Esophagus muscularis mucosa (tissue), 4 donors: ENCODE measurements at regions not wholly inside any gene's neighbourhood (a gene's known extent, or its start where the extent isn't known, plus 50 kb on each side); places are given as distances from the start of the nearest gene placed in this dataset.
"Not testable (repeated sequence)": the region's sequence is repeated elsewhere in the genome, so short reads cannot be mapped to it uniquely, and the experiment has no call there.

Source experiments
- DNase-seq: peaks from one replicate; pipeline ENCODE4 v3.0.0-alpha.2; 2017; ENCODE audit errors: extremely low spot score
- H3K27ac ChIP-seq, 4 donors: fragments of 200-600 bp; sonication (generic); replicated peaks in 1 of 4; 1 replicate in 3 of 4; 2 replicates in 1 of 4; pipeline ENCODE4 v1.5.1; 2016 to 2019; ENCODE audit warnings: mild to moderate bottlenecking in 1 of 4
- H3K27me3 ChIP-seq, 4 donors: fragments of 200-600 bp; sonication (generic); one replicate each; pipeline versions ENCODE4 v1.5.1 to v1.6.0; 2016 to 2019
- H3K36me3 ChIP-seq, 4 donors: fragments of 200-600 bp; sonication (generic); one replicate each; pipeline ENCODE4 v1.5.1; 2016 to 2019
- H3K4me1 ChIP-seq, 4 donors: fragments of 200-600 bp; sonication (generic); one replicate each; pipeline ENCODE4 v1.5.1; 2016 to 2019
- H3K4me3 ChIP-seq, 4 donors: fragments of 200-600 bp; sonication (generic); 1 replicate in 2 of 4; 2 replicates in 2 of 4; pipeline ENCODE4 v1.5.1; 2016 to 2019; ENCODE audit warnings: mild to moderate bottlenecking in 4 of 4, moderate library complexity in 1 of 4
- H3K9me3 ChIP-seq, 4 donors: fragments of 200-600 bp; sonication (generic); 1 replicate in 3 of 4; 2 replicates in 1 of 4; pipeline ENCODE4 v1.5.1; 2016 to 2019
- CTCF ChIP-seq, 3 experiments: fragments of 200-600 bp in 2 of 3; fragments of 450-650 bp in 1 of 3; sonication (generic) in 2 of 3; IDR thresholded peaks; one replicate each; pipeline ENCODE4 v1.5.1; 2017 to 2019; ENCODE audit warnings: antibody characterized with exemption in 3 of 3, mild to moderate bottlenecking in 2 of 3, moderate library complexity in 1 of 3
- EP300 ChIP-seq: sonication (generic); formaldehyde crosslinking; IDR thresholded peaks from one replicate; pipeline ENCODE4 v1.6.1; 2017; ENCODE audit warnings: antibody characterized with exemption
- POLR2A ChIP-seq: fragments of 450-650 bp; IDR thresholded peaks from one replicate; pipeline ENCODE4 v1.6.1; 2017; ENCODE audit warnings: antibody characterized with exemption, moderate library complexity, mild to moderate bottlenecking, low read depth
- POLR2AphosphoS5 ChIP-seq, 2 donors: sonication (generic); formaldehyde crosslinking; IDR thresholded peaks; one replicate each; pipeline ENCODE4 v1.6.1; 2017; ENCODE audit warnings: antibody characterized with exemption in 2 of 2
- WGBS: methylation state at CpG from one replicate; pipeline ENCODE4 v1.1.5; 2018; 5-methylcytosine and 5-hydroxymethylcytosine counted together
- intact Hi-C: fragments of 100-400 bp; cut with DNase I; formaldehyde crosslinking; loops from one replicate; pipeline ENCODE4 v1.15.1; 2023

- 80% methylated on average over 2 of the region's 2 CpGs for WGBS
- Histone ChIP-seq H3K27me3 (no peaks in the 10 kb centered on the region), H3K4me1 (no peaks in the 10 kb centered on the region), H3K4me3 (no peak overlapping the region), H3K27ac (no peak overlapping the region), H3K9me3 (no peaks in the 10 kb centered on the region), H3K36me3 (no peaks in the 10 kb centered on the region)
- TF ChIP-seq EP300 (no peak), POLR2A (no peak), POLR2AphosphoS5 (IDR thresholded peaks at IDR 0.05) (no peak), CTCF (IDR thresholded peaks at IDR 0.05) (no peak)
- intact Hi-C loops: no loop called here
- DNase-seq: no peak
Observed at GRCh38 chr14:82811246-82811645, 1277.6 kb upstream of the SEL1L start.

- 89% methylated on average over 12 of the region's 28 CpGs for WGBS
- intact Hi-C loops, DNase-seq, H3K27ac ChIP-seq, H3K4me1 ChIP-seq, H3K27me3 ChIP-seq, H3K4me3 ChIP-seq, H3K36me3 ChIP-seq, H3K9me3 ChIP-seq: not testable (repeated sequence)
Observed at GRCh38 chr14:82814339-82814738, 1280.7 kb upstream of the SEL1L start.

GRCh38 chr14:82830596-82830995, 1296.9 kb upstream of the SEL1L start:
- TF ChIP-seq CTCF (IDR thresholded peaks at IDR 0.05): no peak
- TF ChIP-seq EP300: no peak
- TF ChIP-seq POLR2AphosphoS5 (IDR thresholded peaks at IDR 0.05): no peak
- TF ChIP-seq POLR2A: no peak
- Histone ChIP-seq H3K27me3 (no peaks in the 10 kb centered on the region), H3K4me1 (no peaks in the 10 kb centered on the region), H3K9me3 (no peaks in the 10 kb centered on the region), H3K36me3 (no peaks in the 10 kb centered on the region), H3K27ac (no peak overlapping the region), H3K4me3 (no peak overlapping the region)
- intact Hi-C loops: no loop called here
- 89% methylated on average over 4 of the region's 4 CpGs for WGBS
- no peak for DNase-seq

- Histone ChIP-seq H3K9me3 (no peaks in the 10 kb centered on the region), H3K4me3 (no peak overlapping the region), H3K36me3 (no peaks in the 10 kb centered on the region), H3K27ac (no peak overlapping the region), H3K27me3 (no peaks in the 10 kb centered on the region), H3K4me1 (no peaks in the 10 kb centered on the region)
- DNase-seq: no peak
- TF ChIP-seq CTCF (IDR thresholded peaks at IDR 0.05) (no peak), EP300 (no peak), POLR2A (no peak), POLR2AphosphoS5 (IDR thresholded peaks at IDR 0.05) (no peak)
- WGBS: 90% methylated on average over 5 of the region's 5 CpGs
- intact Hi-C loops: no loop called here
Observed at GRCh38 chr14:82836256-82836950, 1302.8 kb upstream of the SEL1L start.

- H3K27ac ChIP-seq: no peak overlapping the region
- no peak overlapping the region for H3K4me3 ChIP-seq
- no peaks in the 10 kb centered on the region for H3K36me3 ChIP-seq
- no peaks in the 10 kb centered on the region for H3K4me1 ChIP-seq
- no peaks in the 10 kb centered on the region for H3K27me3 ChIP-seq
- 70% methylated on average over 3 of the region's 3 CpGs for WGBS
- no peak for DNase-seq
- H3K9me3 ChIP-seq: no peaks in the 10 kb centered on the region
- TF ChIP-seq EP300 (no peak), POLR2A (no peak)
- intact Hi-C loops: no loop called here
Observed at GRCh38 chr14:82837611-82838140, 1304.0 kb upstream of the SEL1L start.

- no peak overlapping the region for H3K4me3 ChIP-seq
- WGBS: 75% methylated on average over 3 of the region's 3 CpGs
- H3K27me3 ChIP-seq: no peaks in the 10 kb centered on the region
- no peak overlapping the region for H3K27ac ChIP-seq
- peaks cover 0 to 15% (median 15%) of the 10 kb centered on the region in 4 donors for H3K4me1 ChIP-seq
- intact Hi-C loops: no loop called here
- DNase-seq: no peak
- TF ChIP-seq POLR2AphosphoS5 (IDR thresholded peaks at IDR 0.05) (no peak), CTCF (IDR thresholded peaks at IDR 0.05) (no peak), EP300 (no peak), POLR2A (no peak)
- no peaks in the 10 kb centered on the region for H3K9me3 ChIP-seq
- no peaks in the 10 kb centered on the region for H3K36me3 ChIP-seq
Observed at GRCh38 chr14:82850576-82850975, 1316.9 kb upstream of the SEL1L start.
